Vagina (tissue), 2 donors: ENCODE measurements at regions not wholly inside any gene's neighbourhood (a gene's known extent, or its start where the extent isn't known, plus 50 kb on each side); places are given as distances from the start of the nearest gene placed in this dataset.

ENCODE experiments used
- POLR2A ChIP-seq, 2 donors: fragments of 450-650 bp; IDR thresholded peaks; one replicate each; pipeline ENCODE4 v1.6.1; 2017; ENCODE audit warnings: antibody characterized with exemption in 2 of 2, mild to moderate bottlenecking in 2 of 2, moderate library complexity in 2 of 2
- POLR2AphosphoS5 ChIP-seq, 2 donors: sonication (generic); formaldehyde crosslinking; IDR thresholded peaks; one replicate each; pipeline ENCODE4 v1.9.0; 2017; ENCODE audit warnings: antibody characterized with exemption in 2 of 2, mild to moderate bottlenecking in 2 of 2, low read depth in 1 of 2; ENCODE audit not compliant: insufficient read depth in 1 of 2
- TF ChIP-seq, protein P1 (sequence below), 3 experiments: fragments of 450-650 bp in 2 of 3; fragments of 200-600 bp in 1 of 3; sonication (generic) in 1 of 3; IDR thresholded peaks; one replicate each; pipeline ENCODE4 v1.5.1; 2017 to 2019; ENCODE audit warnings: antibody characterized with exemption in 3 of 3, mild to moderate bottlenecking in 2 of 3, moderate library complexity in 2 of 3

DNA sequence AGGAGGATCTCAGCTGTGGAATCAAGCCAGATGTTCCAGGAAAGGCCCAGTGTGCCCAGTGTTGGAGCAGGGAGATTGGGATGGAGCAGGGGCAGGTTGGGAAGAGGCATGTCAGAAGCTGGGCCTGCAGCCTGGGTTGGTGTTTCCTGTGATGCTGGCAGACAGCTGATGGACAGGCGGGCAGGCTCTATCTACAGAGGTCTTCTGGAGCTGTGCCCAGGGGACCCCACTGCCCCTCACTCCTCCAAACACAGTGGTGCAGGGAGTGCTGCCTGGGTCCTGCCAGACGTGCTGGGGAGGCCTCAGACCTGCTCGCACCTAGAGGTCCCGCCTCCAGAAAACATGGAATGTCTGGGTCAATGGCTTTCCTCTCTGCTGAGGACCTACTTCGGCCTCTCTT lies 182.9 kb upstream of the TCERG1L start:
- TF ChIP-seq POLR2AphosphoS5 (IDR thresholded peaks at IDR 0.05; ENCODE audit: insufficient read depth in 1 of 2, low read depth in 1 of 2) (no peak), POLR2A (IDR thresholded peaks at IDR 0.05) (no peak)
- TF ChIP-seq, protein P1, sequence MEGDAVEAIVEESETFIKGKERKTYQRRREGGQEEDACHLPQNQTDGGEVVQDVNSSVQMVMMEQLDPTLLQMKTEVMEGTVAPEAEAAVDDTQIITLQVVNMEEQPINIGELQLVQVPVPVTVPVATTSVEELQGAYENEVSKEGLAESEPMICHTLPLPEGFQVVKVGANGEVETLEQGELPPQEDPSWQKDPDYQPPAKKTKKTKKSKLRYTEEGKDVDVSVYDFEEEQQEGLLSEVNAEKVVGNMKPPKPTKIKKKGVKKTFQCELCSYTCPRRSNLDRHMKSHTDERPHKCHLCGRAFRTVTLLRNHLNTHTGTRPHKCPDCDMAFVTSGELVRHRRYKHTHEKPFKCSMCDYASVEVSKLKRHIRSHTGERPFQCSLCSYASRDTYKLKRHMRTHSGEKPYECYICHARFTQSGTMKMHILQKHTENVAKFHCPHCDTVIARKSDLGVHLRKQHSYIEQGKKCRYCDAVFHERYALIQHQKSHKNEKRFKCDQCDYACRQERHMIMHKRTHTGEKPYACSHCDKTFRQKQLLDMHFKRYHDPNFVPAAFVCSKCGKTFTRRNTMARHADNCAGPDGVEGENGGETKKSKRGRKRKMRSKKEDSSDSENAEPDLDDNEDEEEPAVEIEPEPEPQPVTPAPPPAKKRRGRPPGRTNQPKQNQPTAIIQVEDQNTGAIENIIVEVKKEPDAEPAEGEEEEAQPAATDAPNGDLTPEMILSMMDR (IDR thresholded peaks at IDR 0.05) = no peak
